DND-41 (cell line): ENCODE measurements at regions not wholly inside any gene's neighbourhood (a gene's known extent, or its start where the extent isn't known, plus 50 kb on each side); places are given as distances from the start of the nearest gene placed in this dataset.

ENCODE experiments used
- CTCF ChIP-seq: IDR thresholded peaks from 2 replicates; pipeline ENCODE4 v1.5.1; 2012; ENCODE audit warnings: borderline replicate concordance, low read length, moderate library complexity, mild to moderate bottlenecking; ENCODE audit not compliant: poor library complexity, severe bottlenecking; ENCODE audit errors: extremely low read depth
- EZH2 ChIP-seq: IDR thresholded peaks from 3 replicates; pipeline ENCODE4 v1.6.1; 2012; ENCODE audit warnings: borderline replicate concordance, low read depth, mild to moderate bottlenecking, moderate library complexity, low read length, inconsistent platforms; ENCODE audit not compliant: severe bottlenecking

GRCh38 chr7:153616711-153617325 lies 435.4 kb upstream of the DPP6 start:
- TF ChIP-seq CTCF (no peak), EZH2 (no peak)
